PC-3 (cell line): ENCODE measurements at regions not wholly inside any gene's neighbourhood (a gene's known extent, or its start where the extent isn't known, plus 50 kb on each side); places are given as distances from the start of the nearest gene placed in this dataset.
A peak's percentile ranks its signal among the peaks of the same experiment; 100 is the strongest.

Source experiments
- ATAC-seq: fragments of 200-7000 bp; cut with Tn5 transposase; 2 replicates; pipeline ENCODE4 v1.9.1; 2020; ENCODE audit warnings: mild to moderate bottlenecking, moderate library complexity
- BruUV-seq: library from RNA; stranded (reverse); fragments of 400-500 nt; replicated peaks from 2 replicates; lab custom pipeline; 2021; lab: Mats Ljungman, UMichigan
- CTCF ChIA-PET: fragments of 300-600 bp; sonication (Branson Sonifier 250); formaldehyde crosslinking; loops from one replicate; lab custom pipeline; 2022; ENCODE audit warnings: antibody characterized with exemption; lab: Charles Lee
- POLR2A ChIA-PET: fragments of 300-600 bp; sonication (Branson Sonifier 250); formaldehyde crosslinking; loops from one replicate; lab custom pipeline; 2022; ENCODE audit warnings: antibody characterized with exemption; ENCODE audit not compliant: unreplicated experiment; lab: Charles Lee
- DNase-seq: peaks from one replicate; pipeline ENCODE4 v3.0.0-alpha.2; 2015
- H2AFZ ChIP-seq: fragments of 300-600 bp; sonication (generic); 2 replicates; pipeline ENCODE4 v1.6.0; 2016; ENCODE audit warnings: antibody characterized with exemption, low read length
- H3F3A ChIP-seq: fragments of 300-600 bp; sonication (generic); one replicate; pipeline ENCODE4 v1.6.0; 2017; ENCODE audit warnings: antibody characterized with exemption, low read length, control low read depth, mild to moderate bottlenecking; ENCODE audit not compliant: unreplicated experiment
- H3K27ac ChIP-seq: fragments of 300-600 bp; sonication (generic); 2 replicates; pipeline ENCODE4 v1.5.1; 2016; ENCODE audit warnings: mild to moderate bottlenecking, low read length
- H3K27me3 ChIP-seq: fragments of 300-600 bp; sonication (generic); 2 replicates; pipeline ENCODE4 v1.6.1; 2016; ENCODE audit warnings: low read length, mixed read lengths
- H3K36me3 ChIP-seq: fragments of 300-600 bp; sonication (generic); 2 replicates; pipeline ENCODE4 v1.6.1; 2016; ENCODE audit warnings: low read depth, mixed run types, low read length, mixed read lengths
- H3K4me1 ChIP-seq: fragments of 300-600 bp; sonication (generic); 2 replicates; pipeline ENCODE4 v1.5.1; 2016; ENCODE audit warnings: low read length; ENCODE audit not compliant: insufficient read depth
- H3K4me2 ChIP-seq: fragments of 300-600 bp; sonication (generic); 2 replicates; pipeline ENCODE4 v1.6.0; 2016; ENCODE audit warnings: low read length
- H3K4me3 ChIP-seq: fragments of 300-600 bp; sonication (generic); 2 replicates; pipeline ENCODE4 v1.5.1; 2016; ENCODE audit warnings: mild to moderate bottlenecking, low read length, mixed read lengths
- H3K79me2 ChIP-seq: fragments of 300-600 bp; sonication (generic); 2 replicates; pipeline ENCODE4 v1.6.1; 2017; ENCODE audit warnings: low read length, mixed read lengths
- H3K9ac ChIP-seq: fragments of 300-600 bp; sonication (generic); 2 replicates; pipeline ENCODE4 v1.6.0; 2016; ENCODE audit warnings: mild to moderate bottlenecking, low read length
- H3K9me2 ChIP-seq: fragments of 300-600 bp; sonication (generic); replicated peaks from 2 replicates; pipeline ENCODE4 v1.6.1; 2016; ENCODE audit warnings: mixed run types, low read length, mixed read lengths
- H3K9me3 ChIP-seq: fragments of 300-600 bp; sonication (generic); 2 replicates; pipeline ENCODE4 v1.6.1; 2016; ENCODE audit warnings: low read length, mixed read lengths
- H4K20me1 ChIP-seq: fragments of 300-600 bp; sonication (generic); 2 replicates; pipeline ENCODE4 v1.6.1; 2016; ENCODE audit warnings: low read length, mixed read lengths
- CTCF ChIP-seq: fragments of 300-600 bp; sonication (generic); conservative IDR thresholded peaks from 2 replicates; pipeline ENCODE4 v1.5.1; 2017; ENCODE audit warnings: antibody characterized with exemption, low read depth, mild to moderate bottlenecking, low read length
- EZH2 ChIP-seq: fragments of 300-600 bp; sonication (generic); IDR thresholded peaks from one replicate; pipeline ENCODE4 v1.6.1; 2017; ENCODE audit warnings: antibody characterized with exemption, mild to moderate bottlenecking, low read length; ENCODE audit not compliant: unreplicated experiment
- EZH2phosphoT487 ChIP-seq: fragments of 300-600 bp; sonication (generic); IDR thresholded peaks from 2 replicates; pipeline ENCODE4 v1.6.1; 2018; ENCODE audit warnings: mild to moderate bottlenecking, antibody characterized with exemption, low read length, borderline replicate concordance
- intact Hi-C: fragments of 100-400 bp; cut with micrococcal nuclease; formaldehyde crosslinking; loops from 2 replicates; pipeline ENCODE4 v1.9.0; 2023

- Histone ChIP-seq H3K4me2 (no peak overlapping the region), H3K27ac (no peak overlapping the region), H3K4me3 (no peak overlapping the region), H3K9ac (no peak overlapping the region), H3F3A (no peaks in the 10 kb centered on the region), H3K9me2 (no peaks in the 10 kb centered on the region), H3K36me3 (no peaks in the 10 kb centered on the region), H3K9me3 (no peaks in the 10 kb centered on the region), H3K27me3 (no peaks in the 10 kb centered on the region), H3K79me2 (no peaks in the 10 kb centered on the region), H2AFZ (no peak overlapping the region), H4K20me1 (no peaks in the 10 kb centered on the region), H3K4me1 (no peaks in the 10 kb centered on the region)
- CTCF ChIA-PET: no interaction called here
- ATAC-seq: no peak
- POLR2A ChIA-PET: no interaction called here
- TF ChIP-seq EZH2phosphoT487 (no peak), CTCF (no peak), EZH2 (no peak)
- no peak for DNase-seq
- no TSS peak for BruUV-seq
- intact Hi-C loops: no loop called here
These were observed 99.2 kb downstream of the SOX4 start for GRCh38 chr6:21692721-21693120.

GRCh38 chr6:21694168-21694567 is 100.6 kb downstream of the SOX4 start:
- ChIA-PET CTCF (interaction anchor here (0.5 kb wide), 1 partner anchor 386 kb away, joined by 3 read pairs; no protein-coding TSS in a partner anchor), POLR2A (no interaction called here)
- H3K27ac ChIP-seq: no peak overlapping the region
- no peak overlapping the region for H3K4me3 ChIP-seq
- no peak overlapping the region for H3K4me2 ChIP-seq
- no peaks in the 10 kb centered on the region for H3F3A ChIP-seq
- no peak overlapping the region for H3K9ac ChIP-seq
- peak; percentile 49; the same call in 1 of the 2 replicates for ATAC-seq
- BruUV-seq: no TSS peak
- H3K4me1 ChIP-seq: no peaks in the 10 kb centered on the region
- intact Hi-C loops: no loop called here
- no peaks in the 10 kb centered on the region for H3K27me3 ChIP-seq
- no peak overlapping the region for H2AFZ ChIP-seq
- no peaks in the 10 kb centered on the region for H3K36me3 ChIP-seq
- no peaks in the 10 kb centered on the region for H3K9me3 ChIP-seq
- H3K79me2 ChIP-seq: no peaks in the 10 kb centered on the region
- no peak for TF ChIP-seq CTCF
- TF ChIP-seq EZH2: no peak
- no peak for TF ChIP-seq EZH2phosphoT487
- no peaks in the 10 kb centered on the region for H4K20me1 ChIP-seq
- no peaks in the 10 kb centered on the region for H3K9me2 ChIP-seq
- DNase-seq: no peak

GRCh38 chr6:21707524-21708319 is 114.2 kb downstream of the SOX4 start:
- Histone ChIP-seq H3K4me3 (no peak overlapping the region), H3K9me3 (no peaks in the 10 kb centered on the region), H3K9me2 (no peaks in the 10 kb centered on the region), H3K79me2 (no peaks in the 10 kb centered on the region), H3F3A (no peaks in the 10 kb centered on the region), H3K4me2 (no peak overlapping the region), H3K36me3 (no peaks in the 10 kb centered on the region), H4K20me1 (no peaks in the 10 kb centered on the region), H3K27ac (no peak overlapping the region), H3K27me3 (no peaks in the 10 kb centered on the region), H3K9ac (no peak overlapping the region), H3K4me1 (0 out of 2 replicates have a peak, but pooled peaks cover 8% of the 10 kb centered on the region), H2AFZ (no peak overlapping the region)
- peak; percentile 58 for ATAC-seq
- TF ChIP-seq EZH2 (no peak), CTCF (no peak), EZH2phosphoT487 (no peak)
- POLR2A ChIA-PET: no interaction called here
- DNase-seq: peak; percentile 32
- intact Hi-C loops: no loop called here
- no TSS peak for BruUV-seq
- CTCF ChIA-PET: no interaction called here
